BE2C (cell line): ENCODE measurements at regions not wholly inside any gene's neighbourhood (a gene's known extent, or its start where the extent isn't known, plus 50 kb on each side); places are given as distances from the start of the nearest gene placed in this dataset.

Experiments
- DNase-seq: peaks from one replicate; pipeline ENCODE4 v3.0.0-alpha.2; 2020
- H3K27me3 ChIP-seq: fragments of 250-450 bp; sonication (Bioruptor Pico); 2 replicates; pipeline ENCODE4 v1.5.1; 2020; ENCODE audit warnings: mild to moderate bottlenecking
- H3K36me3 ChIP-seq: fragments of 250-450 bp; sonication (Bioruptor Pico); 2 replicates; pipeline ENCODE4 v1.5.1; 2020; ENCODE audit warnings: mild to moderate bottlenecking
- H3K4me1 ChIP-seq: fragments of 250-450 bp; sonication (Bioruptor Pico); 2 replicates; pipeline ENCODE4 v1.5.1; 2020
- H3K4me3 ChIP-seq: 2 replicates; pipeline ENCODE4 v1.5.1; 2011; ENCODE audit warnings: low read depth, low read length
- H3K9me3 ChIP-seq: fragments of 250-450 bp; sonication (Bioruptor Pico); 2 replicates; pipeline ENCODE4 v1.5.1; 2020
- CTCF ChIP-seq: IDR thresholded peaks from 2 replicates; pipeline ENCODE4 v1.5.1; 2012; ENCODE audit warnings: mild to moderate bottlenecking, low read depth, low read length

- H3K27me3 ChIP-seq, result peaks cover 6% of the 10 kb centered on the region; the same call in 1 of the 2 replicates
- TF ChIP-seq CTCF, result no peak
- no peaks in the 10 kb centered on the region for H3K9me3 ChIP-seq
- H3K36me3 ChIP-seq, result no peaks in the 10 kb centered on the region
- H3K4me3 ChIP-seq, result no peak overlapping the region
- DNase-seq, result no peak
- H3K4me1 ChIP-seq, result no peaks in the 10 kb centered on the region
Measured at GRCh38 chr11:134920851-134921608, 509.0 kb upstream of the B3GAT1 start.

- TF ChIP-seq CTCF, result no peak
- DNase-seq, result no peak
- Histone ChIP-seq H3K9me3 (no peaks in the 10 kb centered on the region), H3K36me3 (no peaks in the 10 kb centered on the region), H3K4me1 (no peaks in the 10 kb centered on the region), H3K4me3 (no peak overlapping the region), H3K27me3 (peaks cover 6% of the 10 kb centered on the region; the same call in 1 of the 2 replicates)
Measured at GRCh38 chr11:134916421-134917213, 504.6 kb upstream of the B3GAT1 start.

GRCh38 chr11:134915881-134916280 is 503.8 kb upstream of the B3GAT1 start:
- Histone ChIP-seq H3K27me3 (peaks cover 3% of the 10 kb centered on the region; the same call in 1 of the 2 replicates), H3K4me3 (no peak overlapping the region), H3K36me3 (no peaks in the 10 kb centered on the region), H3K4me1 (no peaks in the 10 kb centered on the region), H3K9me3 (no peaks in the 10 kb centered on the region)
- TF ChIP-seq CTCF, result no peak
- no peak for DNase-seq

- Histone ChIP-seq H3K9me3 (no peaks in the 10 kb centered on the region), H3K27me3 (peaks cover 1% of the 10 kb centered on the region; the same call in 1 of the 2 replicates), H3K4me3 (no peak overlapping the region), H3K36me3 (no peaks in the 10 kb centered on the region), H3K4me1 (no peaks in the 10 kb centered on the region)
- TF ChIP-seq CTCF, result no peak
- DNase-seq, result no peak
Measured at GRCh38 chr11:134915212-134915611, 503.2 kb upstream of the B3GAT1 start.

- H3K36me3 ChIP-seq, result no peaks in the 10 kb centered on the region
- H3K4me3 ChIP-seq, result no peak overlapping the region
- no peaks in the 10 kb centered on the region for H3K9me3 ChIP-seq
- DNase-seq, result no peak
- TF ChIP-seq CTCF, result no peak
- H3K27me3 ChIP-seq, result no peaks in the 10 kb centered on the region
- no peaks in the 10 kb centered on the region for H3K4me1 ChIP-seq
Measured at GRCh38 chr11:134913999-134914590, 502.1 kb upstream of the B3GAT1 start.

- H3K27me3 ChIP-seq, result no peaks in the 10 kb centered on the region
- no peak for DNase-seq
- no peaks in the 10 kb centered on the region for H3K36me3 ChIP-seq
- H3K9me3 ChIP-seq, result no peaks in the 10 kb centered on the region
- H3K4me3 ChIP-seq, result no peak overlapping the region
- TF ChIP-seq CTCF, result no peak
- H3K4me1 ChIP-seq, result no peaks in the 10 kb centered on the region
Measured at GRCh38 chr11:134913391-134913790, 501.3 kb upstream of the B3GAT1 start.
